ENCODE measurements at regions not wholly inside any gene's neighbourhood (a gene's known extent, or its start where the extent isn't known, plus 50 kb on each side); places are given as distances from the start of the nearest gene placed in this dataset.

DNA sequence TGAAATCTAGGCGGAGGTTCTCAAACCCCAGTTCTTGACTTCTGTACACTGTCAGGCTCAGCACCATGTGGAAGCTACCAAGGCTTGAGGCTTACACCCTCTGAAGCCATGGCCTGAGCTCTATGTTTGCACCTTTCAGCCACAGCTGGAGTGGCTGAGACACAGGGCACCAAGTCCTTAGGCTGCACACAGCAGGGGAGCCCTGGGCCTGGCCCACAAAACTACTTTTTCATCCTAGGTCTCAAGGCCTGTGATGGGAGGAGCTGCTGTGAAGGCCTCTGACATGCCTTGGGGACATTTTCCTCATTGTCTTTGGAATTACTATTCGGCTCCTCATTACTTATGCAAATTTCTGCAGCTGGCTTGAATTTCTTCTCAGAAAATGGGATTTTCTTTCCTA is 503.2 kb upstream of the PCDH20 start:
- Histone ChIP-seq H3K27me3 (ENCODE audit: insufficient read depth, low read length) (no peaks in the 10 kb centered on the region), H3K4me3 (ENCODE audit: low read depth, low read length) (no peak overlapping the region), H3K27ac (ENCODE audit: low read depth, low read length) (no peak overlapping the region), H3K79me2 (ENCODE audit: control insufficient read depth, insufficient read depth, low read length, unreplicated experiment) (no peaks in the 10 kb centered on the region), H3K36me3 (ENCODE audit: insufficient read depth, low read length) (no peaks in the 10 kb centered on the region), H3K4me1 (ENCODE audit: control insufficient read depth, insufficient read depth, low read length, unreplicated experiment) (no peaks in the 10 kb centered on the region), H2AFZ (ENCODE audit: low read length, unreplicated experiment) (no peak overlapping the region)

DNA sequence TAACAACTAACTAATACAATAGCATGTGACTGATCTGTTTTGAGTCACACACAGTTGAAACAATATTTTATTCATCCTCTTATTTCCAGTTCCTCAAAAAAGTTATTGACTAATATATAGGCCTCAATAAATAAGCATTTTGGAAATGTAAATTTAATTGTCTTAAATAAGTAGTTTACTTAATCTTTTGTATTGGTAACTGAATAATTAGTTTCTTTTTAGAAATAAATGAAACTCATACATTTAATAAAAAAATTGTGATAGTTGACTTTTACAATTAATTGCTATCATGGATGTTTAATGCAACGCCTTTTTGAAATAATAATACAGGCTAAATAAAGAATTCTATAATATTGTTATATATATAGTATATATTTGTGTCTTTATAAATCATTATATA is 500.8 kb upstream of the PCDH20 start:
- H3K36me3 ChIP-seq (ENCODE audit: insufficient read depth, low read length) = no peaks in the 10 kb centered on the region
- no peaks in the 10 kb centered on the region for H3K27me3 ChIP-seq (ENCODE audit: insufficient read depth, low read length)
- no peaks in the 10 kb centered on the region for H3K79me2 ChIP-seq (ENCODE audit: control insufficient read depth, insufficient read depth, low read length, unreplicated experiment)
- no peak overlapping the region for H3K4me3 ChIP-seq (ENCODE audit: low read depth, low read length)
- H3K27ac ChIP-seq (ENCODE audit: low read depth, low read length) = no peak overlapping the region
- no peak overlapping the region for H2AFZ ChIP-seq (ENCODE audit: low read length, unreplicated experiment)
- H3K4me1 ChIP-seq (ENCODE audit: control insufficient read depth, insufficient read depth, low read length, unreplicated experiment) = no peaks in the 10 kb centered on the region

DNA sequence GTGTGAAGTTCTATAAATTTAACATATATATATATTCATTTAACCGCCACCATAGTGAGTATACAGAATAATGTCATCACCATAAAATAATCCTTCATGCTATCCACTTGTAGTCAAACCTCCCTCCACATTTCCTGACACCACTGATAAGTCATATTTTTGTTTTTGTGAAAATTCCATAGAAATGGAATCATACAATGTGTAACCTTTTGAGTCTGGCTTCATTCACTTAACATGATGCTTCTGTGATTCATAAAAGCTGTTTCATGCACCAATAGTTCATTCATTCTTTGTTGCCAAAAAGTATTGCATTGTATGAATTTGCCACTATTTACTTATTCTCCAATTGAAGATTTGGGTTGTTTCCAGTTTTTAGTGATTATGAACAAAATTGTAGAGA is 497.5 kb upstream of the PCDH20 start:
- Histone ChIP-seq H3K4me3 (ENCODE audit: low read depth, low read length) (no peak overlapping the region), H3K36me3 (ENCODE audit: insufficient read depth, low read length) (no peaks in the 10 kb centered on the region), H3K4me1 (ENCODE audit: control insufficient read depth, insufficient read depth, low read length, unreplicated experiment) (no peaks in the 10 kb centered on the region), H3K27me3 (ENCODE audit: insufficient read depth, low read length) (no peaks in the 10 kb centered on the region), H2AFZ (ENCODE audit: low read length, unreplicated experiment) (no peak overlapping the region), H3K79me2 (ENCODE audit: control insufficient read depth, insufficient read depth, low read length, unreplicated experiment) (no peaks in the 10 kb centered on the region), H3K27ac (ENCODE audit: low read depth, low read length) (no peak overlapping the region)

DNA sequence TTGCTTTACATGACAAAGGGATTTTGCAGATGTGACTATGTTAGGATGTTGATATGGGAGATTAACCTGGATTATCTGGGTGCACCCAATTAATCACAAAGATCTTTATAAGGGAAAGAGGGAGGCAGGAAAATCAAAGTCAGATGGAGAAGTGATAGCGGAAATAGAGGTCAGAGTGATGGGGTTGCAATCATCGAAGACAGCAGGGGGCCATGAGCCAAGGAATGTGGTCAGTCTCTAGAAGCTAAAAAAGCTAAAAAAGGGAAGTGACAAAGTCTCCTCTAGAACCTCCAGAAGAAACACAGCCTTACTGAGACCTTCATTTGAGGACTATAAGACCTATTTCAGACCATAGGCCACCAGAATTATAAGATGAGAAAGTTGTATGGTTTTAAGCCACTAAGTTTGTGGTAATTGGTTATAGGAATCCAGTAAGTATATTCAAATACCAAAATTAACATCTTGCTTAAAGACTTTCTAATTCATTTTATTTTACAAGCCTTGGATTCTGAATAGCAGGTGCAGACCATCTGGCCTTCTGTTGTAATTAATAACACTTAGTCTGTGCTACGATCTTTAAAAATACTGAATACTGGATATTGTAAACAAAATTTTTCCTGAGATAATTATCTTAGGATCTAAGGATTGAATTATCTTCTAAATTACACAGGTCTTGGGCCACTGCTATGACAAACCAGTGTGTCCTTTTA is 493.4 kb upstream of the PCDH20 start:
- H3K4me3 ChIP-seq (ENCODE audit: low read depth, low read length) = no peak overlapping the region
- no peaks in the 10 kb centered on the region for H3K36me3 ChIP-seq (ENCODE audit: insufficient read depth, low read length)
- no peak overlapping the region for H3K27ac ChIP-seq (ENCODE audit: low read depth, low read length)
- no peaks in the 10 kb centered on the region for H3K4me1 ChIP-seq (ENCODE audit: control insufficient read depth, insufficient read depth, low read length, unreplicated experiment)
- H2AFZ ChIP-seq (ENCODE audit: low read length, unreplicated experiment) = no peak overlapping the region
- H3K27me3 ChIP-seq (ENCODE audit: insufficient read depth, low read length) = no peaks in the 10 kb centered on the region
- H3K79me2 ChIP-seq (ENCODE audit: control insufficient read depth, insufficient read depth, low read length, unreplicated experiment) = no peaks in the 10 kb centered on the region

DNA sequence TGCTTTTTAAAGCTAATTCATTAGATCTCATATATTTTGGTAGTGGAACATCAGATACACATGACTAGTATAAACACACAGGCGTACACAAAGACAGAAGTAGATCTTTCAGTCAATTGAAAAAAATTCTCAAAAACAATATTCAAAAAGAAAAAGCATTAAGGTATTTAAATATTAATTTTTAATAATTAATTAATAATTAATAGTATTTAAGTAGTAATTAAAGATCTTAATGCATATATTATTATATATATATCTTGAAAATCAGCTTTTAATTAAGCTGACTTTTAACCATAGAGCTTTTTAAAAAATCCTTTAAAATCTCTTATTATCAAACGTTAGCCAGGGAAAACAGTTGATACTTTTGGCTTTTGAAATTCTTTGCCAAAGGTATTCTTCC is 489.4 kb upstream of the PCDH20 start:
- Histone ChIP-seq H3K27me3 (ENCODE audit: insufficient read depth, low read length) (no peaks in the 10 kb centered on the region), H3K4me1 (ENCODE audit: control insufficient read depth, insufficient read depth, low read length, unreplicated experiment) (no peaks in the 10 kb centered on the region), H2AFZ (ENCODE audit: low read length, unreplicated experiment) (no peak overlapping the region), H3K4me3 (ENCODE audit: low read depth, low read length) (no peak overlapping the region), H3K36me3 (ENCODE audit: insufficient read depth, low read length) (no peaks in the 10 kb centered on the region), H3K79me2 (ENCODE audit: control insufficient read depth, insufficient read depth, low read length, unreplicated experiment) (no peaks in the 10 kb centered on the region), H3K27ac (ENCODE audit: low read depth, low read length) (no peak overlapping the region)

DNA sequence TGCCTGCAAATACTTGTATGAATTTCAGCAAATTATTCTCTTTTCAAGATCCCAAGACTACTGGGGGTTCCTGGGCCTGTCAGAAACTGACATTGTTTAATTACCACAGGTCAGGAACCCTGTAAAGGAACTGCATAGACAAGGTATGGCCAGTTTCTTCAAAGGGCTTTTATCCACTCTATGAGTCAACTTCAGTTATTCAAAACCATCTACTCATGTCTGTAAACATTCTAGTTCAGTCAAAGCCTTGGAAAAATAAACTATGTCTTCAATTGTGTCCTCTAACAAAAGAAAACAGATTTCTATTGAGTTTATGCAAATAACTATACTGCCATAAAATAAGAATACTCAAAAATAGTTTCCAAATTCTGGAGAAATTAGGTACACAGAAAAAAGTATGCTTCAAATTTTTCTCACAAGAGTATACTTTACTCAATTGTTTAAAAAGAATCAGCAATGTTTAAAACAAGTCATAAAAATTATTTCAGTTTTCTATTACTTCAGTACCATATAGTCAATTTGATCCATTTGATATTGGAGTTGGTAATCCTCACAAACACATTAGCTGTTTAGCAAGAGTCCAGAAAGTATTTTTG is 486.4 kb upstream of the PCDH20 start:
- Histone ChIP-seq H3K27ac (ENCODE audit: low read depth, low read length) (no peak overlapping the region), H2AFZ (ENCODE audit: low read length, unreplicated experiment) (no peak overlapping the region), H3K4me1 (ENCODE audit: control insufficient read depth, insufficient read depth, low read length, unreplicated experiment) (no peaks in the 10 kb centered on the region), H3K36me3 (ENCODE audit: insufficient read depth, low read length) (no peaks in the 10 kb centered on the region), H3K4me3 (ENCODE audit: low read depth, low read length) (no peak overlapping the region), H3K79me2 (ENCODE audit: control insufficient read depth, insufficient read depth, low read length, unreplicated experiment) (no peaks in the 10 kb centered on the region), H3K27me3 (ENCODE audit: insufficient read depth, low read length) (no peaks in the 10 kb centered on the region)

DNA sequence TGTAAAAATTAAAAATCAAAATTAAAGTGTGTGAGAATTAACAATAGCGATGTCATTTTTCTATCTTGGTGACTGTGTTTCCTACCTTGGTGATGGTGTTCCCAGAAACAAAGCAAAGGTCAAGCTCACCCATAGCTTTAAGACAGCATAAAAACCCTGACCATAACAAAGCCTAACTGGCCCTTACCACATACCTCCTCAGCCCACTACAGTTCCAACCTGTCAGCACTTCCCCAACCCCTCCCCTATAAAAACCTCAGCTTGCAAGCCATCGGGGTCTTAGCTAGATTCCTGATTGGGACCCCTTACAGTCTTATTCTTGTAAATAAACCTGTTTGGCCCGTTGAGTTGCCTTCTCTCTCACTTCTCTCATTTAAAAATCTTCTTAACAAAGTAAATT is 484.4 kb upstream of the PCDH20 start:
- no peaks in the 10 kb centered on the region for H3K4me1 ChIP-seq (ENCODE audit: control insufficient read depth, insufficient read depth, low read length, unreplicated experiment)
- no peaks in the 10 kb centered on the region for H3K27me3 ChIP-seq (ENCODE audit: insufficient read depth, low read length)
- no peaks in the 10 kb centered on the region for H3K79me2 ChIP-seq (ENCODE audit: control insufficient read depth, insufficient read depth, low read length, unreplicated experiment)
- H3K27ac ChIP-seq (ENCODE audit: low read depth, low read length) = no peak overlapping the region
- no peak overlapping the region for H2AFZ ChIP-seq (ENCODE audit: low read length, unreplicated experiment)
- H3K36me3 ChIP-seq (ENCODE audit: insufficient read depth, low read length) = no peaks in the 10 kb centered on the region
- H3K4me3 ChIP-seq (ENCODE audit: low read depth, low read length) = no peak overlapping the region

DNA sequence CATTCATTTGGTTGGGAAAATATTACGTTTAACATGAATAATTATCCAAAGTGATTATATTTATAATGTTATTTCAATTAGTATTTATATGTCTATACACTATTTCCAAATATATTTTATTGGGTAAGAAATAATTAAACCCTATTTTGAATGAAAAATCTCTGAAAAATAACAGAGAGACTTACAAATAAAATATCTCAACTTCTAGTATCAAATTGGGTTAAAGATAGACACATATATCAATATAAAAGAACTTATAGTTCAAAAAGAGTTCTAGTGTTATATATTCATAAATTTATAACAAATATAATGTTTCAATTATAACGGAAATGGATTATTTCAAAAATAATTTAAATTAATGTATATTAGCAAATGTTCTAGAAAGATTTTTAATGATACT is 482.6 kb upstream of the PCDH20 start:
- Histone ChIP-seq H3K27me3 (ENCODE audit: insufficient read depth, low read length) (no peaks in the 10 kb centered on the region), H3K27ac (ENCODE audit: low read depth, low read length) (no peak overlapping the region), H3K4me1 (ENCODE audit: control insufficient read depth, insufficient read depth, low read length, unreplicated experiment) (no peaks in the 10 kb centered on the region), H3K4me3 (ENCODE audit: low read depth, low read length) (no peak overlapping the region), H3K79me2 (ENCODE audit: control insufficient read depth, insufficient read depth, low read length, unreplicated experiment) (no peaks in the 10 kb centered on the region), H2AFZ (ENCODE audit: low read length, unreplicated experiment) (no peak overlapping the region), H3K36me3 (ENCODE audit: insufficient read depth, low read length) (no peaks in the 10 kb centered on the region)

DNA sequence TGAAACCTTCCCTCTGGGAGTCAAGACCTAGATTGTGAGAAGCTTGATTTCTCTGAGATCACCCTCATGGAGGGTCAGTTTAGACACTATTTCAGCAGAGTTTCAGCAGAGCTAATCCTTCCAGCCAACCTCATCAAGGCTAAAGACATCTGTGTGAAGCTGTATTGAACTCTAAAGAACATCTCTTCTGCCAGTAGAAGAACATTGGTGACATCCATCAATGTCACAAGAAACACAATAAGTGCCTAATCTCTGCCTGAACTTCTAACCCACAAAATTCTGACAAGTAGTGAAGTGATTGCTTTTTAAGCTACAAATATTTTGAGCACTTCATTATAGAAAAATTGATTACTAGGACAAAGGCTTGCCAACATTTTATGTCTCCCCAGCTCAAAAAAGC is 475.8 kb upstream of the PCDH20 start:
- Histone ChIP-seq H3K27ac (ENCODE audit: low read depth, low read length) (no peak overlapping the region), H3K4me1 (ENCODE audit: control insufficient read depth, insufficient read depth, low read length, unreplicated experiment) (no peaks in the 10 kb centered on the region), H3K36me3 (ENCODE audit: insufficient read depth, low read length) (no peaks in the 10 kb centered on the region), H2AFZ (ENCODE audit: low read length, unreplicated experiment) (no peak overlapping the region), H3K27me3 (ENCODE audit: insufficient read depth, low read length) (no peaks in the 10 kb centered on the region), H3K79me2 (ENCODE audit: control insufficient read depth, insufficient read depth, low read length, unreplicated experiment) (no peaks in the 10 kb centered on the region), H3K4me3 (ENCODE audit: low read depth, low read length) (no peak overlapping the region)

DNA sequence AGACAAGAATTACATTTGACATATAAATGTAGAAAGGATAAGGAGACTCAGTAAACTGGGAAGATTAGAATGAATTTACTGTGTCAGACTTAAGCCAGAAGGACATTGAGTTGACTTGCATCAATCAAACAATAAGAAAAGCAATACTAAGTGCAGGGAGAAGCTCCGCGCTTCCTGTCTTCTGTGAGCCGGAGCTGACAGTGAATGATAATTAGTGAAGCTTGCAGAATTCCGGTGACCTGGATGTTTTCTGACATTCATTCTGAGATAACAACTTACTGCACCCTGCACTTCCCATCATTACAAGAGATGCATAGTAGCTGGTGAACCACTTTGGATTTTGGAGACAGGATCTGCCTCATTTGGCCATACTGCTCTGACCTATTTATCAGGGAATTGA is 469.2 kb upstream of the PCDH20 start:
- Histone ChIP-seq H2AFZ (ENCODE audit: low read length, unreplicated experiment) (no peak overlapping the region), H3K4me1 (ENCODE audit: control insufficient read depth, insufficient read depth, low read length, unreplicated experiment) (no peaks in the 10 kb centered on the region), H3K27ac (ENCODE audit: low read depth, low read length) (no peak overlapping the region), H3K79me2 (ENCODE audit: control insufficient read depth, insufficient read depth, low read length, unreplicated experiment) (no peaks in the 10 kb centered on the region), H3K27me3 (ENCODE audit: insufficient read depth, low read length) (no peaks in the 10 kb centered on the region), H3K4me3 (ENCODE audit: low read depth, low read length) (no peak overlapping the region), H3K36me3 (ENCODE audit: insufficient read depth, low read length) (no peaks in the 10 kb centered on the region)

DNA sequence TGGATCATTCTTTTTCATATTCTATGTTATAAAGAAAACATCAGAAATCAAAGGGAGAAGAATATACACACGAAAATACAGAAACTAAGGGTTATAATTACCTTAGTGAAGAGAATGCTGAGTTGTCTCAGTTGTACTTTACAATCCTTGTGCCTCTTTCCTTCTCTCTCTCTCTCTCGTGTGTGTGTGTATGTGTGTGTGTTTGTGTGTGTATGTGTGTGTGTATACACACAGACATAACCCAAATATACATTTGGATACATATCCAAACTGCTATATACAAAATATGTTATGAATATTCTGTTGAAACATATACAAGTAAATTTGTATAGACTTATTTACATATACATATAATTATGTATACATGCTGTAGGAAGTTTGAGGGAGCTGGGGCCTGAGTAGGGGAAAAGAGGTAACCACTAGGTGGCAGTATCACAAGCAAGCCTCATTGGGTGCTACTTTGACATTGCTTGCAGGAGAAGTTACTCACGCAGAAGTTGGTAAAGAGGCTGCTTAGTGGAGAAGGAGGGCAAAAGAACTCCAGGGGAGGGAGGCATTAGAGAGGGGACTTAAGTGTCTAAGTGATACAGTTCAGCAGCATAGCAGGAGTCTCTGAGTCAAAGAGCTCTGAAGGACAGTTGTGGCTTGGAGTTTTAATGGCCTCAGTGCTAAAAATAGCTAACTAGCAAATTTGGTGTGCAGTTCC is 465.1 kb upstream of the PCDH20 start:
- Histone ChIP-seq H2AFZ (ENCODE audit: low read length, unreplicated experiment) (no peak overlapping the region), H3K27me3 (ENCODE audit: insufficient read depth, low read length) (no peaks in the 10 kb centered on the region), H3K4me1 (ENCODE audit: control insufficient read depth, insufficient read depth, low read length, unreplicated experiment) (no peaks in the 10 kb centered on the region), H3K36me3 (ENCODE audit: insufficient read depth, low read length) (no peaks in the 10 kb centered on the region), H3K27ac (ENCODE audit: low read depth, low read length) (no peak overlapping the region), H3K79me2 (ENCODE audit: control insufficient read depth, insufficient read depth, low read length, unreplicated experiment) (no peaks in the 10 kb centered on the region), H3K4me3 (ENCODE audit: low read depth, low read length) (no peak overlapping the region)

All from ACC112 (cell line).